ENCODE measurements at regions not wholly inside any gene's neighbourhood (a gene's known extent, or its start where the extent isn't known, plus 50 kb on each side); places are given as distances from the start of the nearest gene placed in this dataset.

GRCh38 chr5:121572061-121572460 is 279.6 kb upstream of the FTMT start:
- Histone ChIP-seq H3K4me3 (ENCODE audit: insufficient read depth, low read depth, low read length) (no peak overlapping the region), H3K27ac (ENCODE audit: insufficient read depth, low read length) (no peak overlapping the region), H3K4ac (ENCODE audit: low read depth, low read length) (no peak overlapping the region), H3K23ac (ENCODE audit: low read depth, low read length) (no peak overlapping the region), H4K8ac (ENCODE audit: low read depth in 2 of 2, low read length in 2 of 2) (no peak overlapping the region), H3K56ac (ENCODE audit: extremely low read depth, insufficient read depth, low read length) (no peak overlapping the region), H2AK9ac (replicated peaks; ENCODE audit: low read depth, low read length, poor library complexity) (no peak overlapping the region), H4K91ac (ENCODE audit: insufficient read depth, low read depth, low read length) (no peak overlapping the region), H2BK5ac (ENCODE audit: low read depth, low read length, poor library complexity, severe bottlenecking) (no peak overlapping the region), H3K79me1 (ENCODE audit: low read depth in 1 of 2, low read length in 2 of 2) (no peaks in the 10 kb centered on the region), H3K9ac (ENCODE audit: low read depth, low read length) (no peak overlapping the region), H3K27me3 (ENCODE audit: control insufficient read depth, insufficient read depth, low read length) (no peaks in the 10 kb centered on the region), H3K4me2 (ENCODE audit: low read depth, low read length) (no peak overlapping the region), H2BK15ac (ENCODE audit: low read depth, low read length) (no peak overlapping the region), H3K14ac (replicated peaks; ENCODE audit: low read depth, low read length) (no peak overlapping the region), H3K18ac (ENCODE audit: low read depth, low read length) (no peak overlapping the region), H3K9me1 (ENCODE audit: insufficient read depth, low read length) (no peaks in the 10 kb centered on the region), H2BK120ac (ENCODE audit: low read depth, low read length) (no peak overlapping the region), H2AK5ac (ENCODE audit: low read depth, low read length) (no peak overlapping the region), H2AFZ (replicated peaks; ENCODE audit: low read length, poor library complexity) (no peak overlapping the region), H2BK20ac (ENCODE audit: low read depth, low read length) (no peak overlapping the region), H3K36me3 (ENCODE audit: control insufficient read depth, insufficient read depth, low read length) (no peaks in the 10 kb centered on the region), H3K9me3 (ENCODE audit: control insufficient read depth, insufficient read depth, low read length) (no peaks in the 10 kb centered on the region), H4K5ac (ENCODE audit: low read depth, low read length) (no peak overlapping the region), H4K20me1 (ENCODE audit: insufficient read depth, low read length) (no peaks in the 10 kb centered on the region), H3K4me1 (ENCODE audit: control insufficient read depth, insufficient read depth, low read length) (no peaks in the 10 kb centered on the region)
- no TSS peak for BruUV-seq (replicated peaks)
- intact Hi-C loops (cut with micrococcal nuclease), result no loop called here
- in situ Hi-C loops (cut with MboI; ENCODE audit: low sequenced_read_pairs), result no loop called here
- TF ChIP-seq, protein P1, sequence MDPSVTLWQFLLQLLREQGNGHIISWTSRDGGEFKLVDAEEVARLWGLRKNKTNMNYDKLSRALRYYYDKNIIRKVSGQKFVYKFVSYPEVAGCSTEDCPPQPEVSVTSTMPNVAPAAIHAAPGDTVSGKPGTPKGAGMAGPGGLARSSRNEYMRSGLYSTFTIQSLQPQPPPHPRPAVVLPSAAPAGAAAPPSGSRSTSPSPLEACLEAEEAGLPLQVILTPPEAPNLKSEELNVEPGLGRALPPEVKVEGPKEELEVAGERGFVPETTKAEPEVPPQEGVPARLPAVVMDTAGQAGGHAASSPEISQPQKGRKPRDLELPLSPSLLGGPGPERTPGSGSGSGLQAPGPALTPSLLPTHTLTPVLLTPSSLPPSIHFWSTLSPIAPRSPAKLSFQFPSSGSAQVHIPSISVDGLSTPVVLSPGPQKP (IDR thresholded peaks at IDR 0.05; ENCODE audit: borderline replicate concordance, low read depth, low read length), result no peak
- TF ChIP-seq BHLHE40 (IDR thresholded peaks at IDR 0.05; ENCODE audit: low read depth, low read length) (no peak), CEBPB (IDR thresholded peaks at IDR 0.05; ENCODE audit: low read depth, low read length) (no peak), RFX5 (IDR thresholded peaks at IDR 0.05; ENCODE audit: low read depth, low read length) (no peak), CHD1 (IDR thresholded peaks at IDR 0.05; ENCODE audit: low read depth, low read length) (no peak), RCOR1 (IDR thresholded peaks at IDR 0.05; ENCODE audit: insufficient replicate concordance, low read length) (no peak)
- TF ChIP-seq, protein P2, sequence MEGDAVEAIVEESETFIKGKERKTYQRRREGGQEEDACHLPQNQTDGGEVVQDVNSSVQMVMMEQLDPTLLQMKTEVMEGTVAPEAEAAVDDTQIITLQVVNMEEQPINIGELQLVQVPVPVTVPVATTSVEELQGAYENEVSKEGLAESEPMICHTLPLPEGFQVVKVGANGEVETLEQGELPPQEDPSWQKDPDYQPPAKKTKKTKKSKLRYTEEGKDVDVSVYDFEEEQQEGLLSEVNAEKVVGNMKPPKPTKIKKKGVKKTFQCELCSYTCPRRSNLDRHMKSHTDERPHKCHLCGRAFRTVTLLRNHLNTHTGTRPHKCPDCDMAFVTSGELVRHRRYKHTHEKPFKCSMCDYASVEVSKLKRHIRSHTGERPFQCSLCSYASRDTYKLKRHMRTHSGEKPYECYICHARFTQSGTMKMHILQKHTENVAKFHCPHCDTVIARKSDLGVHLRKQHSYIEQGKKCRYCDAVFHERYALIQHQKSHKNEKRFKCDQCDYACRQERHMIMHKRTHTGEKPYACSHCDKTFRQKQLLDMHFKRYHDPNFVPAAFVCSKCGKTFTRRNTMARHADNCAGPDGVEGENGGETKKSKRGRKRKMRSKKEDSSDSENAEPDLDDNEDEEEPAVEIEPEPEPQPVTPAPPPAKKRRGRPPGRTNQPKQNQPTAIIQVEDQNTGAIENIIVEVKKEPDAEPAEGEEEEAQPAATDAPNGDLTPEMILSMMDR (conservative IDR thresholded peaks at IDR 0.05; ENCODE audit: low read depth, low read length), result no peak
- TF ChIP-seq, protein P3, sequence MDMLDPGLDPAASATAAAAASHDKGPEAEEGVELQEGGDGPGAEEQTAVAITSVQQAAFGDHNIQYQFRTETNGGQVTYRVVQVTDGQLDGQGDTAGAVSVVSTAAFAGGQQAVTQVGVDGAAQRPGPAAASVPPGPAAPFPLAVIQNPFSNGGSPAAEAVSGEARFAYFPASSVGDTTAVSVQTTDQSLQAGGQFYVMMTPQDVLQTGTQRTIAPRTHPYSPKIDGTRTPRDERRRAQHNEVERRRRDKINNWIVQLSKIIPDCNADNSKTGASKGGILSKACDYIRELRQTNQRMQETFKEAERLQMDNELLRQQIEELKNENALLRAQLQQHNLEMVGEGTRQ (IDR thresholded peaks at IDR 0.05; ENCODE audit: low read depth, low read length), result no peak
- no CpG with 5 or more reads among the region's 1 CpG for WGBS, 2 experiments (ENCODE audit: extremely low coverage in 2 of 2, insufficient read length in 1 of 2)
- ATAC-seq (ENCODE audit: low read depth) (no peak), DNase-seq (no peak)
- ChIA-PET POLR2A (ENCODE audit: unreplicated experiment) (no interaction called here), CTCF (no interaction called here)
- dilution Hi-C loops (cut with HindIII; ENCODE audit: low sequenced_read_pairs, unreplicated experiment), result no loop called here

All from IMR-90 (cell line).